ENCODE measurements at regions not wholly inside any gene's neighbourhood (a gene's known extent, or its start where the extent isn't known, plus 50 kb on each side); places are given as distances from the start of the nearest gene placed in this dataset.

DNA sequence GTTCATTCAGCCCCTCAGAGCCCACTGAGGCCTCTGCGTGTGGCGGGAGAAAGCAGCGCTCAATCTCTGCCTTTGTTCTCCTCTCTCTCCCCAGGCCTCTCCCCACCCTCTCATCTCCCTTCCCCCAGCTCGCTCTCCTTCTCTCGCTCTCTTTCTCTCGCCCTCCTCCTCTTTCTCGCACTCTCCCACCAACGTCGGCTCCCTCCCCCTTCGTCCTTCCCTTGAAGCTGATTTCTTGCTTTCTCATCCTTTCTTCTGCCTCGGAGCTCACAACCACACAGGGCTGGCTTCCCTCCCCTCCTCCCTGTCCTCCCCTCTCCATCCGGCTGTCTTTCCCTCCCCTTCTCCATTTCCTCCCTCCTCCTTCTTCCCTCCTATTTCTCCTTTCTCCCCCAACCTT lies 96.4 kb downstream of the LRRC74A start:
- peaks cover 17% of the 10 kb centered on the region for H3K27me3 Mint-ChIP-seq (ENCODE audit: unreplicated experiment)
- no peak for DNase-seq
- peak overlapping the region; percentile 67 for H3K4me3 Mint-ChIP-seq (ENCODE audit: unreplicated experiment)
- peaks cover 75% of the 10 kb centered on the region for H3K4me1 Mint-ChIP-seq (ENCODE audit: low read depth, unreplicated experiment)
- H3K27ac Mint-ChIP-seq (ENCODE audit: unreplicated experiment): peak overlapping the region; percentile 93
- H3K9me3 Mint-ChIP-seq (ENCODE audit: unreplicated experiment): peaks cover 24% of the 10 kb centered on the region
- TF ChIP-seq, protein P1, sequence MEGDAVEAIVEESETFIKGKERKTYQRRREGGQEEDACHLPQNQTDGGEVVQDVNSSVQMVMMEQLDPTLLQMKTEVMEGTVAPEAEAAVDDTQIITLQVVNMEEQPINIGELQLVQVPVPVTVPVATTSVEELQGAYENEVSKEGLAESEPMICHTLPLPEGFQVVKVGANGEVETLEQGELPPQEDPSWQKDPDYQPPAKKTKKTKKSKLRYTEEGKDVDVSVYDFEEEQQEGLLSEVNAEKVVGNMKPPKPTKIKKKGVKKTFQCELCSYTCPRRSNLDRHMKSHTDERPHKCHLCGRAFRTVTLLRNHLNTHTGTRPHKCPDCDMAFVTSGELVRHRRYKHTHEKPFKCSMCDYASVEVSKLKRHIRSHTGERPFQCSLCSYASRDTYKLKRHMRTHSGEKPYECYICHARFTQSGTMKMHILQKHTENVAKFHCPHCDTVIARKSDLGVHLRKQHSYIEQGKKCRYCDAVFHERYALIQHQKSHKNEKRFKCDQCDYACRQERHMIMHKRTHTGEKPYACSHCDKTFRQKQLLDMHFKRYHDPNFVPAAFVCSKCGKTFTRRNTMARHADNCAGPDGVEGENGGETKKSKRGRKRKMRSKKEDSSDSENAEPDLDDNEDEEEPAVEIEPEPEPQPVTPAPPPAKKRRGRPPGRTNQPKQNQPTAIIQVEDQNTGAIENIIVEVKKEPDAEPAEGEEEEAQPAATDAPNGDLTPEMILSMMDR (IDR thresholded peaks at IDR 0.05; ENCODE audit: partially characterized antibody, unreplicated experiment): no peak
- no peaks in the 10 kb centered on the region for H3K36me3 Mint-ChIP-seq (ENCODE audit: unreplicated experiment)

DNA sequence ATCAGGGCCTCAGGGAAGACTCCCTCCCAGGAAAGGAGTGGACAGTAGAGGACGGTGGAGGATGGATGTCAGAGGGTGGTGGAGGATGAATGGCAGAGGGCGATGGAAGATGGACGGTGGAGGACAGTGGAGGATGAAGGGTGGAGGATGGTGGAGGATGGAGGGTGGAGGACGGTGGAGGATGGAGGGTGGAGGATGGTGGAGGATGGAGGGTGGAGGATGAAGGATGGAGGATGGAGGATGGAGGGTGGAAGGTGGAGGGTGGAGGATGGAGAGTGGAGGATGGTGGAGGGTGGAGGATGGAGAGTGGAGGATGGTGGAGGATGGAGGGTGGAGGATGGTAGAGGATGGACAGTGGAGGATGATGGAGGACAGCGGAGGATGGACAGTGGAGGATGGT lies 95.9 kb downstream of the LRRC74A start:
- Mint-ChIP-seq H3K27me3 (ENCODE audit: unreplicated experiment) (peaks cover 19% of the 10 kb centered on the region), H3K27ac (ENCODE audit: unreplicated experiment) (peak overlapping the region; percentile 93), H3K4me1 (ENCODE audit: low read depth, unreplicated experiment) (peaks cover 76% of the 10 kb centered on the region), H3K36me3 (ENCODE audit: unreplicated experiment) (no peaks in the 10 kb centered on the region), H3K9me3 (ENCODE audit: unreplicated experiment) (peaks cover 24% of the 10 kb centered on the region), H3K4me3 (ENCODE audit: unreplicated experiment) (peak overlapping the region; percentile 67)
- no peak for DNase-seq
- TF ChIP-seq, protein P1 (IDR thresholded peaks at IDR 0.05; ENCODE audit: partially characterized antibody, unreplicated experiment): no peak

DNA sequence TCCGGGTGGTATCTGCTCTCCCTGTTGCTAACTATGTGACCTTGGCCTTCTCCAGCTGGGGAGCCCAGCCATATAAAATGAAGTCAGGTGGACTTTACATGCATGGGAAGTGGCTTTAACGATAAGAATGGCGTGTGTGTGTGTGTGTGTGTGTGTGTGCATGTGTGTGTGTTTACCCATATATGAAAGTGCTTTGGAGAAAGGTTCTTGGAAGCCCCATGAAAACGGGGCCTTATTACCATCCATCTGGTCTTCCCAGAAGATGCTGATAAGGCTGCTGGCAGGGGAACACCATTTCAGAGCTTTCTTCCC lies 94.8 kb downstream of the LRRC74A start:
- Mint-ChIP-seq H3K4me3 (ENCODE audit: unreplicated experiment) (peak overlapping the region; percentile 78), H3K4me1 (ENCODE audit: low read depth, unreplicated experiment) (peaks cover 75% of the 10 kb centered on the region), H3K36me3 (ENCODE audit: unreplicated experiment) (no peaks in the 10 kb centered on the region), H3K27ac (ENCODE audit: unreplicated experiment) (peak overlapping the region; percentile 98), H3K9me3 (ENCODE audit: unreplicated experiment) (peaks cover 24% of the 10 kb centered on the region), H3K27me3 (ENCODE audit: unreplicated experiment) (peaks cover 21% of the 10 kb centered on the region)
- no peak for DNase-seq
- TF ChIP-seq, protein P1 (IDR thresholded peaks at IDR 0.05; ENCODE audit: partially characterized antibody, unreplicated experiment): no peak

DNA sequence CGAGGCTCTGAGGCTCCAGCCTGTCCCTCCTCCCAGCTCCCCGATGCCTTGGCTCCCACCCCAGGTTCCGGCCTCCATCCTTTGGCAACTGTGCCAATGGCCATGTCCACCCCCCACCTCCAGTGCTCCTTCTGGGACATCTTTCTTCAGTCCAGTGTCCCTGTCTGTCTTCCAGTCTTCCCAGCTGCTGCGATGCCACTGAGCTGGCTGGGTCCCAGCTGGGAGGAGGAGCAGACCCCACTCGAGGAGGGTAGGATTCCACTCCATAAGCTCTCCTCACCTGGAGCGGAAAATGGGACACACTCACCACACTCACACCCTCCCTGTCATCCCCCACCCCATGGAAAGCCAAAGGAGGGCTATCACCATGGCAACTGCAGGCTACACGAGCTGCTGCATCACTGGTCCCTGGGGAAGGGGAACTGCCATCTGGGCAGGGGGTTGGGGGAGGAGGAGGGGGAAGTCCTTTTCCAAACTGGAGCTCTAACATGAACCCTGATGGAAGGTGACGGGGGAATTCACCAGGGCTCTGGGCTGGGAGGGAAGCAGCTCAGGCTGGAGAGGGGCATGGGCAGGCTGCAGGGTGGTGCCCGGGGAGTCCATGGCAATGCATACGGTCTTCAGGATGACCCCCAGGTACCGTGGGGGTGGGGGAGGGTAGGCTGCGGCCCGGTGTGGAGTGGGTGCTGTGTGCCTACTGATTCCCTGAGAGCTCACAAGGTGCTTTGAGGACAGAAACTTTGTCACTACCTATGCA lies 94.3 kb downstream of the LRRC74A start:
- peak; percentile 84 for DNase-seq

More for the DNA sequence above, 94.3 kb downstream of the LRRC74A start:
- Mint-ChIP-seq H3K4me1 (ENCODE audit: low read depth, unreplicated experiment) (peaks cover 74% of the 10 kb centered on the region), H3K4me3 (ENCODE audit: unreplicated experiment) (peak overlapping the region; percentile 78), H3K27me3 (ENCODE audit: unreplicated experiment) (peaks cover 21% of the 10 kb centered on the region), H3K36me3 (ENCODE audit: unreplicated experiment) (no peaks in the 10 kb centered on the region), H3K9me3 (ENCODE audit: unreplicated experiment) (peaks cover 24% of the 10 kb centered on the region), H3K27ac (ENCODE audit: unreplicated experiment) (peak overlapping the region; percentile 98)
- TF ChIP-seq, protein P1 (IDR thresholded peaks at IDR 0.05; ENCODE audit: partially characterized antibody, unreplicated experiment): no peak

All from glutamatergic neuron (in vitro differentiated cells).